ENCODE measurements at regions not wholly inside any gene's neighbourhood (a gene's known extent, or its start where the extent isn't known, plus 50 kb on each side); places are given as distances from the start of the nearest gene placed in this dataset.

GRCh38 chr6:16078064-16078463 is 50.8 kb upstream of the MYLIP start:
- H3K4me3 ChIP-seq, result no peak overlapping the region
- no peaks in the 10 kb centered on the region for H3K36me3 ChIP-seq (ENCODE audit: insufficient read depth in 1 of 2, low read depth in 1 of 2)
- TF ChIP-seq CTCF (IDR thresholded peaks at IDR 0.05), result no peak
- 57 to 85% (median 81%) methylated on average over 2 of the region's 2 CpGs for WGBS, 3 donors
- intact Hi-C loops (cut with DNase I), result no loop called here
- DNase-seq (no peak), ATAC-seq (no peak)
- H3K9me3 ChIP-seq, result no peaks in the 10 kb centered on the region
- H3K27me3 ChIP-seq (ENCODE audit: insufficient read depth in 3 of 3, low read length in 2 of 3), result no peaks in the 10 kb centered on the region
- no peak overlapping the region for H3K27ac ChIP-seq
- no peaks in the 10 kb centered on the region for H3K4me1 ChIP-seq

GRCh38 chr6:16069671-16070070 is 59.2 kb upstream of the MYLIP start:
- 89 to 96% (median 96%) methylated on average over 7 of the region's 7 CpGs for WGBS, 3 donors
- H3K9me3 ChIP-seq, result no peaks in the 10 kb centered on the region
- H3K36me3 ChIP-seq (ENCODE audit: insufficient read depth in 1 of 2, low read depth in 1 of 2), result no peaks in the 10 kb centered on the region
- no peak overlapping the region for H3K27ac ChIP-seq
- H3K27me3 ChIP-seq (ENCODE audit: insufficient read depth in 3 of 3, low read length in 2 of 3), result no peaks in the 10 kb centered on the region
- no peak for ATAC-seq
- H3K4me1 ChIP-seq, result no peaks in the 10 kb centered on the region
- TF ChIP-seq CTCF (IDR thresholded peaks at IDR 0.05), result no peak
- no peak overlapping the region for H3K4me3 ChIP-seq
- DNase-seq, result no peak
- intact Hi-C loops (cut with DNase I), result no loop called here

- intact Hi-C loops (cut with DNase I), result no loop called here
- H3K27me3 ChIP-seq (ENCODE audit: insufficient read depth in 3 of 3, low read length in 2 of 3), result no peaks in the 10 kb centered on the region
- no peak for TF ChIP-seq CTCF (IDR thresholded peaks at IDR 0.05)
- H3K4me1 ChIP-seq, result no peaks in the 10 kb centered on the region
- no peak overlapping the region for H3K4me3 ChIP-seq
- H3K9me3 ChIP-seq, result no peaks in the 10 kb centered on the region
- no peak for ATAC-seq
- no peaks in the 10 kb centered on the region for H3K36me3 ChIP-seq (ENCODE audit: insufficient read depth in 1 of 2, low read depth in 1 of 2)
- H3K27ac ChIP-seq, result no peak overlapping the region
- no peak for DNase-seq
- WGBS, 3 donors, result 97 to 99% (median 98%) methylated on average over 29 to 39 of the region's 39 CpGs
Observed at GRCh38 chr6:16069222-16069621, 59.7 kb upstream of the MYLIP start.

GRCh38 chr6:16067568-16067967 is 61.3 kb upstream of the MYLIP start:
- 81 to 93% (median 88%) methylated on average over 3 of the region's 3 CpGs for WGBS, 3 donors
- intact Hi-C loops (cut with DNase I), result no loop called here
- no peak for ATAC-seq
- no peaks in the 10 kb centered on the region for H3K4me1 ChIP-seq
- H3K36me3 ChIP-seq (ENCODE audit: insufficient read depth in 1 of 2, low read depth in 1 of 2), result no peaks in the 10 kb centered on the region
- H3K27ac ChIP-seq, result no peak overlapping the region
- no peak for TF ChIP-seq CTCF (IDR thresholded peaks at IDR 0.05)
- H3K27me3 ChIP-seq (ENCODE audit: insufficient read depth in 3 of 3, low read length in 2 of 3), result no peaks in the 10 kb centered on the region
- no peak for DNase-seq
- H3K9me3 ChIP-seq, result no peaks in the 10 kb centered on the region
- no peak overlapping the region for H3K4me3 ChIP-seq

- ATAC-seq, result peak in 3 of 4 donors; percentile 70 to 82 (median 74)
- WGBS, 3 donors, result 17 to 26% (median 23%) methylated on average over 7 of the region's 7 CpGs
- no peak overlapping the region for H3K27ac ChIP-seq
Observed at GRCh38 chr6:16064671-16065072, 64.2 kb upstream of the MYLIP start.

More at GRCh38 chr6:16064671-16065072, 64.2 kb upstream of the MYLIP start:
- H3K4me3 ChIP-seq, result no peak overlapping the region
- H3K4me1 ChIP-seq, result no peaks in the 10 kb centered on the region
- intact Hi-C loops (cut with DNase I), result no loop called here
- H3K9me3 ChIP-seq, result no peaks in the 10 kb centered on the region
- no peak for DNase-seq
- H3K27me3 ChIP-seq (ENCODE audit: insufficient read depth in 3 of 3, low read length in 2 of 3), result no peaks in the 10 kb centered on the region
- TF ChIP-seq CTCF (IDR thresholded peaks at IDR 0.05), result no peak
- no peaks in the 10 kb centered on the region for H3K36me3 ChIP-seq (ENCODE audit: insufficient read depth in 1 of 2, low read depth in 1 of 2)
